Kasumi-1 (cell line): ENCODE measurements at regions not wholly inside any gene's neighbourhood (a gene's known extent, or its start where the extent isn't known, plus 50 kb on each side); places are given as distances from the start of the nearest gene placed in this dataset.
"Not testable (repeated sequence)": the region's sequence is repeated elsewhere in the genome, so short reads cannot be mapped to it uniquely, and the experiment has no call there.

Experiments used
- DNase-seq, 2 experiments: peaks; one replicate each; lab custom pipeline; 2025; lab: John Stamatoyannopoulos, UW

DNA sequence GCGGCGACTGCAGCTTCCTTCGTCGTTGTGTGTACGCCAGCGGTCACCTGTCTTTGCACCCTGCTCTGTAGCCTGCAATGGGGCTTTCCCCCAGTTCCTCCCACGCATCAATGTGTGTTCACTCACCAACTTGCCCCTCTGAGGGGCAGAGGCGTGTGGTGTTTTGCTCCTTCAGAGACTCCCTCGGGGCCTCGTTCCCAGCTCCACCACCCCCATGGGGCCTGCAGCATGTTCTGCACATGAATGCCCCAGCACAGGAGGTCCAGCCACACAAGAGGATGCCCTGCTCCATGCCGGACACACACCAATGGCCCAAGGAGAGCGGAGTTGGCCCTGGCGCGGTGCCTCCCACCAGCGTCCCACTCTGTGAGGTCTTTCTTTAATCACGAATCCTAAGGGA lies 196.8 kb downstream of the BANP start:
- not testable (repeated sequence) for DNase-seq

GRCh38 chr16:88148682-88149081 lies 197.4 kb downstream of the BANP start:
- DNase-seq, result not testable (repeated sequence)

GRCh38 chr16:88149158-88149603 lies 197.9 kb downstream of the BANP start:
- DNase-seq, result not testable (repeated sequence)

DNA sequence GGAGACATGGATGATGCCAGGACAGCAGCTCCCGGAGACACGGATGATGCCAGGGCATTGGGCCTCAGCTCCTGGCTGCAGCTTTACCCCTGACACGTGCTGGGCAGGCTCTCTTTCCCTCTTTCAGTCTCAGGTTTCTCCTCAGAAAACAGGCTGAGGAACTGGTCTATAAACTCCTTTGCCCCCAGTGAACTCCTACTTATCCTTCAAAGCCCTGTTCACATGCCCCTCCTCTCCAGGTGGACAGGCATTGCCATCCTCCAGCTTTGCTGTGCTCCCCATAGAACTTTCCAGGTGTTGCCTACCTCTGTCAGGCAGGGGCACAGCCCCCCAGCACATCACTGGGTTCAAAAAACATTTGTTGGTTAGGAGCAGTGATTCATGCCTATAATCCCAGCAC lies 198.4 kb downstream of the BANP start:
- not testable (repeated sequence) for DNase-seq

- not testable (repeated sequence) for DNase-seq
Observed at GRCh38 chr16:88150456-88151128, 199.4 kb downstream of the BANP start.

DNA sequence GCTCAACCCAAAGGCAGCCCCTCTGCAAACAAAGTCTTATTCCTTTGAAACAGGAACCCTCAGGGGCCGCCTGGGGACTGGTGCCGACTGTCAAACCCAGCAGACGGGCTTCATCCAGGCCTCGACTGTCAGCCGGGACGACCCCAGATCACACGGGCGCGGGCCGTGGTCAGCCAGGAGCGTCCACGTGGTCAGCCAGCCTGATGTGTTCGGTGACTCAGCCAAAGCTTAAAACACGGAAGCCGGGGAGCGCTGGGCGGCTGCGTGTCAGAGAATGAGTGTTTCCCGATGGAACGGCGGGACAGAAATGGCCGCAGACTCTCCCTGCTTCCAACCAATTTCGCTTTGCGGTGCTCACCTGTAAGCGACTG lies 199.9 kb downstream of the BANP start:
- not testable (repeated sequence) for DNase-seq

- DNase-seq, result not testable (repeated sequence)
Observed at GRCh38 chr16:88151859-88152843, 200.9 kb downstream of the BANP start.

GRCh38 chr16:88152879-88153278 lies 201.6 kb downstream of the BANP start:
- DNase-seq, result not testable (repeated sequence)

DNA sequence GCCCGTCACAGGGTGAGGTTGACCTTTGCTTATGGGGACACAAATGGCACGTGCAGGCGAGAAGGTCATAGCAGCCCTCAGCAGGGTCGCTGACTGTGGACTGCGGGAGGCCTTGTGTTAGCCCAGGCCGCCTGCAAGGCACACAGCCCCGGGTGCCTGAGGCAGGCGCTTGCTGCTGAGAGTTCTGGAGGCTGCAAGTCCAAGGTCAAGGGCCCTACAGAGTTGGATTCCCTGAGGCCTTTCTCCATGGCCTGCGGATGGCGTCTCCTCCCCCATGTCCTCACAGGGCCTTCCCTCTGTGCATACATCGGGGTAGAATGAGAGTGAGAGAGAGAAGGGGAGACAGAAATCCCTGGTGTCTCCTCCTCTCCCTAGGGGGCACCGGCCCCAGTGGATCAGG lies 202.3 kb downstream of the BANP start:
- DNase-seq, result peak; percentile 1 to 3

DNA sequence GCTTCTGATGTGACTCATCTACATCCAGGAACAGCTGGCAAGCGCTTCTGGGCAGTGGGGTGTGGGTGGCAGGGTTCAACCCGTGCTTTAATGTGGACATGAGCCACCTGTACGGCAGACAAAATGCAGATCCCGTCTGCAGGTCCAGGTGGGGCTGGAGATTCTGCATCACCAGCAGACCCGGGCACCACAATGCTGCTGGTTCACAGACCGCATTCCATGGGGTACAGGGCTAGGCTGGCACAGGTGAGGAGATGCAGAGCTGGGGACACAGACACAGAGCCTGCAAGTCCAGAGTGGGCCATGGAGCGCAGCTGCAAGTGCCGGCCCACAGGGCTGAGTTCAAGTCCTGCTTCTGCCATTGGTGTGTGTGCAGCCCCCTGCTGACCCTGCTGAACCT lies 203.7 kb downstream of the BANP start:
- not testable (repeated sequence) for DNase-seq

GRCh38 chr16:88155681-88156080 lies 204.4 kb downstream of the BANP start:
- DNase-seq, result not testable (repeated sequence)

DNA sequence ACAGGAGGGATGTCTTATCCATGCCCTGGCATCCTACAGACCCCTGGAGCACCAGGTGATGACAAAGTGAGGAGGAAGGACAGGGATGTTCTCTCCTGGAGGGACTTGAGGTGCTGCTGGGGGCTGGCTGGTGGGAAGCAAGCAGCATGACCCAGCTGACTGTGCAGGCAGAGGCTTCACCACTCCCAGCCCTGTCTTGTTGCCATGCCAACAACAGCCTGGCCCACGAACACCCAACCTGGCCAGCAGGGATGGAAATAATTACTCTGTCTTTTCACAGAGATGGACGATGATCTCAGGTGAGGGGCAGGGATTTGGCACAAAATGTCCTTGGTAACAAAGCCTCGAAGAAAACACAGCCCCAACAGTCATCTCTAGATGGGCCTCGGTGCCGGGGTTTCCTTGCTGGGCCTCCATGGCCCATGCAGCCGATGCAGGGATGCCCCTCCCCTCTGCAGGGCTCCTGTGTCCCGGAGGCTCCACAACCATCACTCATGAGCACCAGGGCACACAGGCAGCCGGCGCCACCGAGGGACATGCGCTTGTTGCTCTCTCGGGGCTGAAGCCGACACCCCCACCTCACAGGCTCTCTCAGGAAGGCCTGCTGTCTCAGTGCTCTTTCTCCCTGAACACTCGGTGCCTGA lies 205.5 kb downstream of the BANP start:
- DNase-seq, result not testable (repeated sequence)

GRCh38 chr16:88157686-88158085 lies 206.5 kb downstream of the BANP start:
- DNase-seq, result not testable (repeated sequence)

DNA sequence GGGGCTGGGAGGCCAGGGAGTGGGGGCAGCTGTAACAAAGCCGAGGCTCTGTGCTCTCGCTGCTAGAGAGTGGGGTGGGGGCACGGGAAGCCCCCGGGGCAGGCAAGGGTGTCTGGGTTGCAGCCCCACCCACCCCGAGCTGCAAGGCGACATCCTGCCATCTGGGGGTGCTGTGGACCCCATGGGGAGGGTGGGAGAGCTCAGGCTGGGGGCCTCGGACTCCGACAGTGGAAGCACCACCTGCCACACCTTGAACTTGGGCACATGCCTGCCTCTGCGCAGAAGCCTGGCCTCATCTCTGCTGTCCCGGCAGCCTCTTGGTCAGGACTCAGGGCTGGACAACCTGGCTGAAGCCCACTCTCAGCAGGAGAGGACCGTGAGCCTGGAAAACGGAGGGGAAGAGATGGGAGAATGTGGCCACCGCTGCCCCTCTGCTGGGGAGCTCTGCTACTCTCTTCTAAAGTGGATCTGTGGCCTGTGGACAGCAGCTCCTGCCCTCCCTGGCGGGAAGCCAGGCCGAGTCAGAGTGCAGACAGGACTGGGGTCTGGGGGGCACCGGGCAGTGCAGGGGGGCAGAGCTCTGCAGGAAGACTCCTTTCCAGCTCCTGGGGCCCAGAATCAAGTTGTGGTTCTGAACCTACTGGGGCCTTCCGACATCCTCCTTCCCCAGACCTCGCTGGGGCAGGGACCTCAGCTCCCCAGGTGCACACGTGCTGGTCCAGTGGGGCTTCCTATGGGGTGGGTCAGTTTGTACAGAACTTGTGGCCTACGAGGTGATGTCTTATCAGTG lies 207.2 kb downstream of the BANP start:
- not testable (repeated sequence) for DNase-seq

DNA sequence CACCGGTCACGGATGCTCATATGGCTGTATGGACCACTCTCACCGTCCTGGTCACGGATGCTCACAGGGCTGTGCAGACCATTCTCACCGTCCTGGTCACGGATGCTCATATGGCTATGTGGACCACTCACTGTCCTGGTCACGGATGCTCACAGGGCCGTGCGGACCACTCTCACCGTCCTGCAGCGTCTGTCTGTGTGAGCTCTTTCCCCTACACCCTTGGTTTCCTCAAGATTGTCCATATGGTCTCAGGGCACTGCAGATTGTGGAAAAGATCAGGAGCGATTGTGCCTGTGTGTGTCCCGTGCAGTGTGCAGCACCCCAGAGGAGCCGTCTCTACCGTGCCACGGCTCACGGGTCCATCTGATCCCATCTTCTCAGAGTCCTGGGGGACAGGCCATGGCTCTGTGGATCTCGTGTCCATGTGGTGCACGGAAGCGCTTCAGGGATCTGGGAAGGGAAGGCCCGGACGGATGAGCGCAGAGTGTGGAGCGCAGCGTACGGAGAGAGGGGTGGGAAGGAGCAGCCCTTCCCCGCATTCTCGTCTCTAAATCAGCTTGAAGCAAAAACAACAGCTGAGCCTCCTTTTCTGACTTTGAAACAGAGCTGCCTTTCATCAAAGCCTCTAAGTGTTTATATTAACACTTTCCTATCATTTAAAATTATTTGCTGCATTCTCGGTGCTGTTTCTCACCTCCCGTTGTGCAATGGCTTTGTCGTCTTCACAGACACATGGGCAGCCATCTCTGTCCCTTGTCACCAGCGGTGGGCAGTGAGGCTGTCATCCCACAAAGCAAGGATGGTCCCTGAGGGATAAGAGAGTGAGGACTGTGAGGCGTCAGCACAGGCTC lies 208.0 kb downstream of the BANP start:
- DNase-seq, result not testable (repeated sequence)

DNA sequence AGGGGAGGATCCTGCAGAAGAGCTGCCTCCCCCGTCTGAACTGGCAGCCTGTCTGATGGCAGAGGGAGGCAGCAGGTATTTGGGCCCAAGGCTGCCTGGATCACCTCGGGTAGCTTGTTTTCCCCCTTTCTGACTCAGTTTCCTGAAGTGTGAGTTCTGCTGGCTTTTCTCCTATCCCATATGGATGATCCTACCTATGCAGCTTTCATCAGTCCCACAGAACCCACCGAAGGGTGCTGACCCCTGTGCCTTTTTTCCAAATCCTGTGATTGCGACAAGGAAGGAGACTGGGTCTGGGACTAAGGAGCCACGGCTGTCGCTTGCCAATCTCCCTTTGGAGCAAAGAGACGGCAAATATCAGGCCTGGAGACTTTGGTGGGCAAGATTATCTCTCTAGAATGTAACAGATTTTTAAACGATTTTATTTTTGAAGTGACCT lies 208.7 kb downstream of the BANP start:
- DNase-seq, result not testable (repeated sequence)

DNA sequence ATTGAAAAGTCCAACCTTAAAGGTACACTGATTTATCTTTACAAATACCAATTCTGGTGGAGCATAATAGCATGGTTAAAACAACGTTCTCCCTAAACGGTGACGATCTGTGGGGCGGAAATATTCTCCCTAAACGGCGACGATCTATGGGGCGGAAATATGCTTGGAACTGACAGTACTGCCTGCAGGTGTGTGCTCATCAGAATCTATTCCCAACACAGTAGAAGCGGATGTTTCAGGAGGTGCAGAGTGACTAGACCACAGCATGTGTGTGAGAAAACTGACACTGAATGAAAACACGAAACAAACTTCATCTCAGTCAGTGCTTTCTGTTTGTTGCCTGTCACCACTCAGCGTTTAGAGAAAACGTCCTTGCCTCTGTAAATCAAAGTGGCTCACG lies 210.0 kb downstream of the BANP start:
- not testable (repeated sequence) for DNase-seq

DNA sequence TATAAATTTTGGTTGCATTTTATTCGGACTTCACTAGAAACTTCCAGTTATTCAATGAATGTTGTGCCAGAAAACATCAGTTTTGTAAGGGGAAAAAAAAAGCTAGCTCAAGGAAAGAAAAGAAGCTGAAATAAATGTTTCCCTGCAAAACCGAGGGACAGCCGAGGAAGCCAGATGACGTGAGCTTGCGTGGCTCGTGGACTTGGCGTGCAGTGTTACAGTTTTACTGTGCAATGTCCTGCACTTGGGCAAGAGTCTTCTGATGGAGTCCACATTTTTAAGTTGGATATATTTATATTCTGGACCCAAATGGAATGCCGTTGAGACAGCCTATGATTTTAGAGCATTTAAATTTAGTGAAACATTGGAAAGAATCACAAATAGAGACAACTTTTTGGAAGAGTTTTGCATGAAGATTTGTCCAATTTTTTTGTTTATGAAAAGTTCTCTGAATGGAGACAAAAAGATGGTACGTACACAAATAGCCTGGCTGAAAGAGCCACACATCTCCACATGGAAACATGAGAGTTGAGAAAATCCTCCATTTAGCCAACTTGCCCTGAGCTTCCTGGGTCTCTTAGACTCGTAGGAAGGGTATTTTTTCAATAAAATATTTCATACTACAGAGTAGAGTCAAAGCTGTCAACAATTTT lies 210.5 kb downstream of the BANP start:
- not testable (repeated sequence) for DNase-seq

DNA sequence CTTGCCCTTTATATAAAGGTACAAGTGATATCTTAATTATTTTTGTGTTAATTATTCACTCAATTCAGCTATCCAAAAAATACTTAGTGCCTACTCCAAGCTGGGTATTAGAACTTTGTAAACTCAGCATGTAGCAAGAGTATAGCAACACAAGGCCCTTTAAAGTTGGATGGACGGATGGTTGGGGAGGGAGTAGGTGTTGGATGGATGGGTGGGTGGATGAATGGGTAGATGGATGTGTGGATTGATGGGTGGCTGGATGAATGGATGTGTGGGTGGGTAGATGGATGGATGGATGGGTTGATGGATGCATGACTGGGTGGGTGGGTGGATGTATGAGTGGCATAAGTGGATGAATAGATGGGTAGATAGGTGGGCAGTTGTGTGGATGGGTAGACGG lies 211.5 kb downstream of the BANP start:
- DNase-seq, result not testable (repeated sequence)
